SK-N-SH (cell line): ENCODE measurements at regions not wholly inside any gene's neighbourhood (a gene's known extent, or its start where the extent isn't known, plus 50 kb on each side); places are given as distances from the start of the nearest gene placed in this dataset.

Experiments used
- CTCF ChIA-PET: fragments of 300-600, 350-600 bp; formaldehyde crosslinking; extraction: SDS; loops from one replicate; lab custom pipeline; 2021; lab: Yijun Ruan, JAX
- POLR2A ChIA-PET: fragments of 350-600 bp; sonication (Branson Sonifier 250); formaldehyde crosslinking; extraction: SDS; loops from one replicate; lab custom pipeline; 2020; ENCODE audit warnings: antibody characterized with exemption, inconsistent platforms; lab: Yijun Ruan, JAX
- DNase-seq: peaks from one replicate; pipeline ENCODE4 v3.0.0; 2012
- H2AFZ ChIP-seq: fragments of 200-600 bp; sonication (generic); 2 replicates; pipeline ENCODE4 v1.8.1; 2016; ENCODE audit warnings: antibody characterized with exemption, mild to moderate bottlenecking, low read depth
- H3F3A ChIP-seq: fragments of 200-600 bp; sonication (generic); replicated peaks from 2 replicates; pipeline ENCODE3; 2016; ENCODE audit warnings: antibody characterized with exemption, mild to moderate bottlenecking; ENCODE audit not compliant: insufficient read depth
- H3K27ac ChIP-seq, 2 experiments: fragments of 200-500 bp in 1 of 2; fragments of 200-600 bp in 1 of 2; sonication (Bioruptor generic) in 1 of 2; sonication (generic), shearing (Covaris generic) in 1 of 2; 2 replicates each; pipeline versions ENCODE4 v1.5.1 to v1.6.1; 2014 to 2016; ENCODE audit warnings: low read depth in 2 of 2, inconsistent platforms in 1 of 2, low read length in 1 of 2, mild to moderate bottlenecking in 1 of 2, mixed read lengths in 1 of 2
- H3K27me3 ChIP-seq: fragments of 200-600 bp; sonication (generic), shearing (Covaris generic); 2 replicates; pipeline ENCODE4 v1.6.1; 2016; ENCODE audit warnings: mixed run types; ENCODE audit not compliant: insufficient read depth
- H3K36me3 ChIP-seq, 2 experiments: fragments of 200-500 bp in 1 of 2; fragments of 200-600 bp in 1 of 2; sonication (Bioruptor generic) in 1 of 2; sonication (generic) in 1 of 2; replicated peaks in 1 of 2; 2 replicates each; pipeline versions ENCODE3 to v1.5.1; 2014 to 2016; ENCODE audit warnings: low read length in 1 of 2, mild to moderate bottlenecking in 1 of 2; ENCODE audit not compliant: insufficient read depth in 2 of 2, control insufficient read depth in 1 of 2
- H3K4me1 ChIP-seq, 2 experiments: fragments of 200-500 bp in 1 of 2; fragments of 200-600 bp in 1 of 2; sonication (Bioruptor generic) in 1 of 2; sonication (generic), shearing (Covaris generic) in 1 of 2; 2 replicates each; pipeline versions ENCODE4 v1.5.1 to v1.6.1; 2014 to 2016; ENCODE audit warnings: low read depth in 1 of 2, low read length in 1 of 2, mixed run types in 1 of 2; ENCODE audit not compliant: insufficient read depth in 2 of 2, control insufficient read depth in 1 of 2
- H3K4me2 ChIP-seq: fragments of 200-600 bp; sonication (generic), shearing (Covaris generic); 2 replicates; pipeline ENCODE4 v1.6.1; 2017; ENCODE audit warnings: mixed run types
- H3K4me3 ChIP-seq, 2 experiments: fragments of 200-500 bp in 1 of 2; fragments of 200-600 bp in 1 of 2; sonication (Bioruptor generic) in 1 of 2; sonication (generic), shearing (Covaris generic) in 1 of 2; 2 replicates each; pipeline versions ENCODE4 v1.5.1 to v1.8.1; 2014 to 2016; ENCODE audit warnings: low read depth in 2 of 2, inconsistent platforms in 1 of 2, low read length in 1 of 2, mild to moderate bottlenecking in 1 of 2, mixed read lengths in 1 of 2, moderate library complexity in 1 of 2
- H3K79me2 ChIP-seq: fragments of 200-600 bp; sonication (generic); 2 replicates; pipeline ENCODE4 v1.8.1; 2017; ENCODE audit warnings: mild to moderate bottlenecking; ENCODE audit not compliant: insufficient read depth
- H3K9ac ChIP-seq: fragments of 200-600 bp; sonication (generic); 2 replicates; pipeline ENCODE4 v1.6.1; 2017; ENCODE audit warnings: mixed run types
- H3K9me2 ChIP-seq: fragments of 200-600 bp; sonication (generic); 2 replicates; pipeline ENCODE4 v1.6.1; 2017; ENCODE audit warnings: mixed run types
- H3K9me3 ChIP-seq: fragments of 200-600 bp; sonication (generic); 2 replicates; pipeline ENCODE4 v1.6.1; 2017; ENCODE audit warnings: mixed run types, mild to moderate bottlenecking, moderate library complexity
- H4K20me1 ChIP-seq: fragments of 200-600 bp; sonication (generic); 2 replicates; pipeline ENCODE4 v1.6.1; 2017; ENCODE audit warnings: mild to moderate bottlenecking, mixed run types; ENCODE audit not compliant: insufficient read depth
- CTCF ChIP-seq: fragments of 200-600 bp; sonication (generic); IDR thresholded peaks from 2 replicates; pipeline ENCODE4 v1.6.1; 2017; ENCODE audit warnings: antibody characterized with exemption, mild to moderate bottlenecking, moderate library complexity
- EP300 ChIP-seq, 2 experiments: IDR thresholded peaks; 2 replicates each; pipeline versions ENCODE4 v1.4.0 to v1.6.1; 2012; ENCODE audit warnings: borderline replicate concordance in 1 of 2, low read depth in 1 of 2, low read length in 1 of 2
- EZH2phosphoT487 ChIP-seq: fragments of 200-600 bp; sonication (generic); IDR thresholded peaks from 2 replicates; pipeline ENCODE4 v1.6.1; 2017; ENCODE audit warnings: low read depth, mixed run types, mild to moderate bottlenecking, antibody characterized with exemption, moderate library complexity, borderline replicate concordance
- GATA2 ChIP-seq: sonication (generic); formaldehyde crosslinking; IDR thresholded peaks from 2 replicates; pipeline ENCODE4 v1.5.0; 2020; ENCODE audit warnings: mild to moderate bottlenecking, missing genetic modification reagents
- IRF3 ChIP-seq: fragments of 150-350 bp; IDR thresholded peaks from 2 replicates; pipeline ENCODE4 v1.6.1; 2016; ENCODE audit warnings: mild to moderate bottlenecking, low read depth, low read length
- MAX ChIP-seq: IDR thresholded peaks from 2 replicates; pipeline ENCODE4 v1.4.0; 2012; ENCODE audit warnings: low read depth
- MEF2A ChIP-seq: IDR thresholded peaks from 2 replicates; pipeline ENCODE4 v1.4.0; 2012; ENCODE audit warnings: low read depth, borderline replicate concordance
- NFIC ChIP-seq: IDR thresholded peaks from 2 replicates; pipeline ENCODE4 v1.4.0; 2012; ENCODE audit warnings: borderline replicate concordance
- RAD21 ChIP-seq: IDR thresholded peaks from 2 replicates; pipeline ENCODE4 v1.6.1; 2012; ENCODE audit warnings: mild to moderate bottlenecking, low read length
- REST ChIP-seq: IDR thresholded peaks from 2 replicates; pipeline ENCODE4 v1.6.1; 2012; ENCODE audit warnings: mild to moderate bottlenecking, low read depth, low read length, moderate library complexity
- RXRA ChIP-seq: IDR thresholded peaks from 2 replicates; pipeline ENCODE4 v1.4.0; 2012; ENCODE audit warnings: low read depth, mild to moderate bottlenecking, borderline replicate concordance
- TEAD4 ChIP-seq: IDR thresholded peaks from 2 replicates; pipeline ENCODE4 v1.4.0; 2012; ENCODE audit warnings: mild to moderate bottlenecking, borderline replicate concordance; ENCODE audit not compliant: insufficient read depth
- USF1 ChIP-seq: IDR thresholded peaks from 2 replicates; pipeline ENCODE4 v1.4.0; 2012; ENCODE audit warnings: low read depth, borderline replicate concordance
- YY1 ChIP-seq: IDR thresholded peaks from 2 replicates; pipeline ENCODE4 v1.4.0; 2012; ENCODE audit warnings: low read depth, mild to moderate bottlenecking
- ZBTB33 ChIP-seq: IDR thresholded peaks from 2 replicates; pipeline ENCODE4 v1.4.0; 2012; ENCODE audit warnings: low read depth, borderline replicate concordance
- WGBS: methylation state at CpG from one replicate; pipeline ENCODE4 v1.1.6; 2017; ENCODE audit warnings: low lambda C conversion rate; 5-methylcytosine and 5-hydroxymethylcytosine counted together

GRCh38 chr6:45786355-45786781 is 229.3 kb downstream of the CLIC5 start (continued):
- no peak for TF ChIP-seq CTCF
- TF ChIP-seq MEF2A: no peak
- no peak for TF ChIP-seq GATA2 (CRISPR knock-in tag)
- TF ChIP-seq RAD21: no peak
- TF ChIP-seq YY1: no peak
- TF ChIP-seq, all 33 proteins: peak for 0

GRCh38 chr6:45784250-45784649 is 231.4 kb downstream of the CLIC5 start:
- TF ChIP-seq EP300 (IDR thresholded peaks at IDR 0.05; ENCODE audit: borderline replicate concordance in 1 of 2, low read depth in 1 of 2, low read length in 1 of 2) (no peak), NFIC (no peak)
- Histone ChIP-seq H3K9ac (no peak overlapping the region), H3K36me3 (no peaks in the 10 kb centered on the region), H3K4me2 (no peak overlapping the region), H3K79me2 (no peaks in the 10 kb centered on the region), H2AFZ (no peak overlapping the region), H3K9me3 (no peaks in the 10 kb centered on the region), H3K9me2 (no peaks in the 10 kb centered on the region), H3K27me3 (no peaks in the 10 kb centered on the region), H3K27ac (no peak overlapping the region), H3K4me3 (no peak overlapping the region), H3F3A (no peaks in the 10 kb centered on the region), H3K4me1 (no peaks in the 10 kb centered on the region; a peak in 1 of 4 replicates), H4K20me1 (no peaks in the 10 kb centered on the region)
- WGBS: 11% methylated on average over 1 of the region's 1 CpG
- DNase-seq: no peak
- CTCF ChIA-PET: interaction anchor here (0.7 kb wide), 1 partner anchor 146 kb away, joined by 3 read pairs; no protein-coding TSS in a partner anchor
- POLR2A ChIA-PET: no interaction called here

GRCh38 chr6:45783716-45784115 is 231.9 kb downstream of the CLIC5 start:
- CTCF ChIA-PET: interaction anchor here (0.7 kb wide), 1 partner anchor 147 kb away, joined by 3 read pairs; no protein-coding TSS in a partner anchor
- POLR2A ChIA-PET: no interaction called here
- 10% methylated on average over 5 of the region's 5 CpGs for WGBS
- TF ChIP-seq TEAD4: no peak
- TF ChIP-seq ZBTB33: no peak
- no peak for TF ChIP-seq GATA2 (CRISPR knock-in tag)
- no peak for TF ChIP-seq EZH2phosphoT487
- TF ChIP-seq USF1: no peak
- no peak for TF ChIP-seq MAX
- TF ChIP-seq RXRA: no peak
- no peak for TF ChIP-seq NFIC
- no peak for TF ChIP-seq RAD21
- no peak for TF ChIP-seq REST
- no peak for TF ChIP-seq IRF3

More at GRCh38 chr6:45783716-45784115, 231.9 kb downstream of the CLIC5 start:
- H2AFZ ChIP-seq: no peak overlapping the region
- H3F3A ChIP-seq: no peaks in the 10 kb centered on the region
- no peaks in the 10 kb centered on the region for H3K79me2 ChIP-seq
- no peaks in the 10 kb centered on the region for H3K27me3 ChIP-seq
- H3K27ac ChIP-seq: no peak overlapping the region
- no peaks in the 10 kb centered on the region for H3K9me2 ChIP-seq
- DNase-seq: no peak
- no peaks in the 10 kb centered on the region for H3K36me3 ChIP-seq
- H3K9ac ChIP-seq: no peak overlapping the region
- H3K4me2 ChIP-seq: no peak overlapping the region
- H3K4me1 ChIP-seq: no peaks in the 10 kb centered on the region; a peak in 1 of 4 replicates
- no peaks in the 10 kb centered on the region for H3K9me3 ChIP-seq
- no peaks in the 10 kb centered on the region for H4K20me1 ChIP-seq
- no peak overlapping the region for H3K4me3 ChIP-seq
